BJ (cell line): ENCODE measurements at regions not wholly inside any gene's neighbourhood (a gene's known extent, or its start where the extent isn't known, plus 50 kb on each side); places are given as distances from the start of the nearest gene placed in this dataset.
A peak's percentile ranks its signal among the peaks of the same experiment; 100 is the strongest.

Experiments
- CTCF ChIA-PET: fragments of 350-600 bp; formaldehyde crosslinking; extraction: SDS; loops from one replicate; lab custom pipeline; 2021; ENCODE audit warnings: antibody characterized with exemption, inconsistent platforms; lab: Yijun Ruan, JAX
- POLR2A ChIA-PET: fragments of 300-600 bp; sonication (Branson Sonifier 250); formaldehyde crosslinking; extraction: SDS; loops from one replicate; lab custom pipeline; 2021; ENCODE audit warnings: antibody characterized with exemption; lab: Charles Lee
- DNase-seq: peaks from one replicate; pipeline ENCODE4 v3.0.0-alpha.2; 2011; ENCODE audit warnings: low read depth
- H3K27me3 ChIP-seq: 2 replicates; pipeline ENCODE4 v1.6.0; 2011; ENCODE audit warnings: low read length; ENCODE audit not compliant: control insufficient read depth, insufficient read depth
- H3K36me3 ChIP-seq: 2 replicates; pipeline ENCODE4 v1.5.1; 2011; ENCODE audit warnings: low read length; ENCODE audit not compliant: control insufficient read depth, insufficient read depth
- H3K4me3 ChIP-seq: 2 replicates; pipeline ENCODE4 v1.5.1; 2011; ENCODE audit warnings: low read depth, mild to moderate bottlenecking, control low read depth, low read length
- CTCF ChIP-seq: IDR thresholded peaks from 2 replicates; pipeline ENCODE4 v1.5.1; 2011; ENCODE audit warnings: low read depth, mild to moderate bottlenecking, control low read depth, inconsistent platforms, low read length, moderate library complexity; ENCODE audit not compliant: insufficient read depth

DNA sequence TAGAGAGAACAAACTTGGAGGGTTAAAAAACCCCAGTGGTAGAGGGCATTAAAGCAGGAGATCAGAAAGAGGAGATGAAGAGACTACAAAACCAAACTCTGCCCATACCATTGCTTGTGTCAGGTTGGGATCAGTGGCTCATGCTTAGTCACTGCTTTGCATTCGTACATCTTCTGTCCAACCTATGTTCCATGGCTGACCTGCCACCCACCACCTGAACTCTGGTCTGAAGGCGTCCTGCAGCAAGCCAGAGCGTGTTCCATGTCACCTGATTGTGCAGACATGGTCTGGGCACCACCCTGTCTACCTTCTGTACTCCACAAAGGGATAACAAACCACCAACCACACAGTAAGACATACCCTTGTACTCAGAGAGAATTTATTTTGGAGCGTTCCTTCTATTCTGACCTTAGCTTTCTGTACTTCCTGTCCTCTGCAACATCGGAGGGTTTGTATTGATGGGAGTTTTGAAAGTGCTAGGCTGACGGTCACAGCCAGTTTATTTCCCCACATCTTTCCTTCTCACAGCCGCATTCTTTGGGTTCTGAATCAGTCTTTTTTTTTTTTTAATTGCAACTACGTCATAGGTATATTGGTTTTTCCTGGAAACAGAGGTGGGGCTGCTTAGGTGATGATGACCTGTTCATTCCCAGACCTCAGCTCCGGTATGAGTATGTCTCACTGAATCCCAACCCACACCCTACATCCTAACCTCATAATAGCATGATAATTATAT lies 88.3 kb downstream of the SOWAHC start:
- Histone ChIP-seq H3K36me3 (no peaks in the 10 kb centered on the region), H3K4me3 (no peak overlapping the region), H3K27me3 (0 out of 2 replicates have a peak, but pooled peaks cover 2% of the 10 kb centered on the region)
- ChIA-PET POLR2A (no interaction called here), CTCF (interaction anchor here (0.6 to 1.5 kb wide), 7 partner anchors 10 to 266 kb away, joined by 3 to 6 read pairs (median 3); no protein-coding TSS in a partner anchor)
- DNase-seq: peak; percentile 56
- TF ChIP-seq CTCF: no peak

- Histone ChIP-seq H3K27me3 (0 out of 2 replicates have a peak, but pooled peaks cover 2% of the 10 kb centered on the region), H3K36me3 (no peaks in the 10 kb centered on the region), H3K4me3 (no peak overlapping the region)
- peak; percentile 58 for DNase-seq
- CTCF ChIA-PET: interaction anchor here (0.7 to 1.5 kb wide), 6 partner anchors 9 to 267 kb away, joined by 3 to 6 read pairs (median 4); no protein-coding TSS in a partner anchor
- no peak for TF ChIP-seq CTCF
- POLR2A ChIA-PET: no interaction called here
Measured at GRCh38 chr2:109703077-109703476, 88.9 kb downstream of the SOWAHC start.

GRCh38 chr2:109703798-109704197 lies 89.6 kb downstream of the SOWAHC start:
- no peaks in the 10 kb centered on the region for H3K36me3 ChIP-seq
- ChIA-PET CTCF (interaction anchor here (1.1 to 1.5 kb wide), 6 partner anchors 9 to 171 kb away, joined by 3 to 6 read pairs (median 4); no protein-coding TSS in a partner anchor), POLR2A (no interaction called here)
- 0 out of 2 replicates have a peak, but pooled peaks cover 2% of the 10 kb centered on the region for H3K27me3 ChIP-seq
- H3K4me3 ChIP-seq: no peak overlapping the region
- no peak for DNase-seq
- TF ChIP-seq CTCF: no peak

GRCh38 chr2:109707281-109708147 lies 86.6 kb upstream of the RGPD5 start:
- CTCF ChIA-PET: interaction anchor here (0.8 to 2.3 kb wide), 2 partner anchors 153 to 161 kb away, joined by 3 to 7 read pairs; no protein-coding TSS in a partner anchor
- DNase-seq: no peak
- 0 out of 2 replicates have a peak, but pooled peaks cover 2% of the 10 kb centered on the region for H3K27me3 ChIP-seq
- H3K4me3 ChIP-seq: no peak overlapping the region
- no peaks in the 10 kb centered on the region for H3K36me3 ChIP-seq
- TF ChIP-seq CTCF: no peak
- POLR2A ChIA-PET: no interaction called here
